ENCODE measurements at regions not wholly inside any gene's neighbourhood (a gene's known extent, or its start where the extent isn't known, plus 50 kb on each side); places are given as distances from the start of the nearest gene placed in this dataset.

DNA sequence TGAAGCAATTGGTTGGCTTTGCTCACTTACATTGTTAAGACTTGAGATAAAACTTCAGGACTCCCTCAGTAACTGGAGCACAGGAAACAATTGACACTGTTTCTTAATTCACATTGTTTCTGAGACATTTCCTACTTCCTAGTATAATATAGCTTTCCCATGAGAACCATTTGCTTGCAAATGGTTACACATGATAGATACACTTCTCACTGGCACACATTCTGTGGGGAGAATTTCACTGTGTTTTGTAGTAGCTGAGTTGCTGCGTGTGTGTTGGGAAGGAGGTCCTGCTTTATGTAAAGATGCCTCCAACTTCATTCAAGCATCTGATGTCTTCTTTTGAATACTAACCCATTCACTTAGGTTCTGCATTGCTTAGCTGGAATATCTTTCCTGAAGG is 85.3 kb upstream of the SLC4A4 start:
- TF ChIP-seq, protein P1, sequence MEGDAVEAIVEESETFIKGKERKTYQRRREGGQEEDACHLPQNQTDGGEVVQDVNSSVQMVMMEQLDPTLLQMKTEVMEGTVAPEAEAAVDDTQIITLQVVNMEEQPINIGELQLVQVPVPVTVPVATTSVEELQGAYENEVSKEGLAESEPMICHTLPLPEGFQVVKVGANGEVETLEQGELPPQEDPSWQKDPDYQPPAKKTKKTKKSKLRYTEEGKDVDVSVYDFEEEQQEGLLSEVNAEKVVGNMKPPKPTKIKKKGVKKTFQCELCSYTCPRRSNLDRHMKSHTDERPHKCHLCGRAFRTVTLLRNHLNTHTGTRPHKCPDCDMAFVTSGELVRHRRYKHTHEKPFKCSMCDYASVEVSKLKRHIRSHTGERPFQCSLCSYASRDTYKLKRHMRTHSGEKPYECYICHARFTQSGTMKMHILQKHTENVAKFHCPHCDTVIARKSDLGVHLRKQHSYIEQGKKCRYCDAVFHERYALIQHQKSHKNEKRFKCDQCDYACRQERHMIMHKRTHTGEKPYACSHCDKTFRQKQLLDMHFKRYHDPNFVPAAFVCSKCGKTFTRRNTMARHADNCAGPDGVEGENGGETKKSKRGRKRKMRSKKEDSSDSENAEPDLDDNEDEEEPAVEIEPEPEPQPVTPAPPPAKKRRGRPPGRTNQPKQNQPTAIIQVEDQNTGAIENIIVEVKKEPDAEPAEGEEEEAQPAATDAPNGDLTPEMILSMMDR (conservative IDR thresholded peaks at IDR 0.05; ENCODE audit: low read length) = no peak
- H3K4me3 ChIP-seq (ENCODE audit: low read length) = no peak overlapping the region
- DNase-seq (ENCODE audit: low read depth) = peak; percentile 36

DNA sequence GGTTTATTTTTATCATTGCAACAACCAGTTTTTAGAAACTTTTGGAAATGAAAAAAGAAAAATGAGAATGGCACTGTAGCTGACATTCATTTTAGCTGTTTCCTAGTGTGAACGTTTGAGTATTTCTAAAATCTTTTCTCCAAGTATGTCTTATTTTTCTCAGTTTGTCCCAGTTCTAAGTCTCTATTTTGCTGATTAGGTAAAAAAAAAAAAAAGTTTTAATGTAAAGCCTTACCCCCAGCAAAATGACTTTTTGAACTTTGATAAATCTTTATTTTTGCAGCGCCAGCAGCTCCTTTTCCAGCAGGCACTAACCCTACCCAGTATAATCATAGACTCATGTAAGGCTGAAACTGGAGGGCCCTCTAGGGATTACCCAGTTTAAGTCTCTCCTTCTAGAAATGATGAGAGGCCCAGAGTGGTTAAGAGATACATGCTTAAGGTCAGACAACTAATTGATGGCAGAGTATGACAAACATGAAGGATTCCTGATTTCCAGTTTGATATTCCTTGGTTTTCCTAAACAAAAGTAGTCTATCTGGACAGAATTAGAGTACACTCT is 84.3 kb upstream of the SLC4A4 start:
- H3K4me3 ChIP-seq (ENCODE audit: low read length) = no peak overlapping the region
- TF ChIP-seq, protein P1 (conservative IDR thresholded peaks at IDR 0.05; ENCODE audit: low read length) = peak; percentile 14; the same call in 1 of the 2 replicates
- DNase-seq (ENCODE audit: low read depth) = peak; percentile 39

DNA sequence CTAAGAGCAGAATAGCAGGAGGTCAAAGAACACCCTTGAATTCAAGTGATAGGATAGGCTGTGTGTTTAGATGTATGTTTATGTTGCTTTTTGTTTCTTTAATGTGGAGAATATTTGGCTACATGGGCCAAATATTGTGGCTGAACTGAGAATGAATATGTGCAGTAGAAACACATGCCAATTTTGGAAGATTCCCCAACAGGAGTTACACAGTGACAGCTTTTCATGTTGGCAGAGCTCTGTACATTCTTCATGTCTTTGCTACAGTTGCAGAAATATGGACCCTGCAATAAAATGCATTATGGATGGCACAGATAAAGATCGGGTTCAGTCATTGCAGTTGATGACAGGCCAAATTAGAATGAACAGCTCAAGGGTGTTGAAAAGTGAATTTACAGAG is 82.8 kb upstream of the SLC4A4 start:
- no peak for DNase-seq (ENCODE audit: low read depth)

DNA sequence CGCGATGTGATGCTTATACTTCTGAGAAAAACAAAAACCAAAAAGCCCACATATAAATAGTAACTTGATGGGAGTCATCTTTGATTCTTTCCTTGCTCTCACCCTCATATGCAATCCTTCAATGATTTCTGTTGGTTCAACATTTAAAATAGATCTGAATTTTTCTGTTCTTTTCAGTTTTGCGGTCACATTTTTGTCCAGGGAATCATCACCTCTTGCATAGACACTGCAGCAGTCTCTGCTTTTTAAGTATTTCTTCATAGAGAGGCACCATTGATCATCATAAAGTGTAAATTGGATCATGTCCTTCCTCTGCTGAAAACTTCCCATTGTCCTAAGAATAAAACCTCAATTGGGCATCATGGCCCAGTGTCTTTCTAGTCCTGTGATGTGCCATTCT is 81.1 kb upstream of the SLC4A4 start:
- no peak overlapping the region for H3K4me3 ChIP-seq (ENCODE audit: low read length)
- TF ChIP-seq, protein P1 (conservative IDR thresholded peaks at IDR 0.05; ENCODE audit: low read length) = no peak
- DNase-seq (ENCODE audit: low read depth) = peak; percentile 38

More for the DNA sequence above, 82.8 kb upstream of the SLC4A4 start:
- no peak overlapping the region for H3K4me3 ChIP-seq (ENCODE audit: low read length)
- TF ChIP-seq, protein P1 (conservative IDR thresholded peaks at IDR 0.05; ENCODE audit: low read length) = no peak

DNA sequence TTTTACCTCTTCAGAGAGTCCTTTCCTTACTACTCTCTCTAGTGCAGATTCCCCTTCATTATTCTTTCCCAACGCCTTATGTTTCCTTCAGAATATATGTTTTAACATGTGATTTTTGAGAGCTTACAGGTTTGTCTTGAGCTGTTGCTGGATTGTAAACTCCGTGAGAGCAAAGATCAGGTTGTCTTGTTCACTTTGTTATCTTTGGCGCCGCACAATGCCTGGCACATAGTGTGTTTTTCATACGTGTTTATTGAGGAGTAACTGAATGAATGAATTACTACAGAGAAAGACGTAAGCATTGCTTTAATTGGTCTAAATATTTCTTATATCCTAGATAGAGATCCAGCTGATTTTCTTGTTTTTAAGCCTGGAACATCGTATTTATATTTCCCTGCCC is 80.5 kb upstream of the SLC4A4 start:
- TF ChIP-seq, protein P1 (conservative IDR thresholded peaks at IDR 0.05; ENCODE audit: low read length) = no peak
- DNase-seq (ENCODE audit: low read depth) = no peak
- no peak overlapping the region for H3K4me3 ChIP-seq (ENCODE audit: low read length)

DNA sequence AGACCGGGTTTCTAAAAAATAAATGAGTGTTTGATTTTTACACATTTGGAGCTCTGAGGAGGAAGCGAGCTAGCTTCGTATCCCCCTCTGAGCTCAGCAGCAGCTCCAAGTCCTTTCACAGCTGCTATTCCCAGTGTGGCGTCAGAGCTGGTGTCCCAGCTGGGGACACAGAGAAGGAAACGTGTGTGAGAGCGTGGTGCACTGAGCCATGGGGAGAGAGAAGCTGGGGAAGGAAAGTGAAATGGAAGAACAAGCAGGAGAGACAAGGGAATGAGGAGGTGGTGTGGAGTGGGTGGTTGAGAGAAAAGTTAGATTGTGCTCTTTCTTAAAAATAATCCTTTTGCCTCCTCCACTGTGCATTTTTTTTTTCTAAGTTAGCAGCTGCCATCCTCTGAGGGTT is 79.5 kb upstream of the SLC4A4 start:
- no peak for DNase-seq (ENCODE audit: low read depth)
- TF ChIP-seq, protein P1 (conservative IDR thresholded peaks at IDR 0.05; ENCODE audit: low read length) = no peak
- H3K4me3 ChIP-seq (ENCODE audit: low read length) = no peak overlapping the region

DNA sequence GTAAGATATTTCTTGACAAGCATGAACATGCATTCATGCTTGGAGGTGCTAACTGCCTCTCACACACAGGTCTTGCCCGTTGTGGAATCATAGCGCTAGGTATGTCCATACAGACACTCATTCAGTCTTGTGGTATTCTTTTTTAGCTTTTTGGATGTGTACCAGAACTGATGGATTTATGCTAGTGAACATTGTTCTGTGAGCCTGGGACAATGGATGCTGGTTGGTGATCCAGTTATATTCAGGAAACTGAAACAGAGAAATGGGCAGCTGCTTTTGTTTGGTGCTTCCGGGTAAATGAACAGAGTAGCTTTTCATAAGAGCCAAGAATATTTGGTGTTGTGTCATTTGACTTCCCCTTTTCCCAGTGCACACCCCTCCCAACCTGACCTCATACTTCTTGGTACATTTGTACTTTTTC is 78.9 kb upstream of the SLC4A4 start:
- no peak overlapping the region for H3K4me3 ChIP-seq (ENCODE audit: low read length)
- TF ChIP-seq, protein P1 (conservative IDR thresholded peaks at IDR 0.05; ENCODE audit: low read length) = no peak
- DNase-seq (ENCODE audit: low read depth) = no peak

Data from AG10803 (cell line).